Testis (tissue), 2 donors: ENCODE measurements at regions not wholly inside any gene's neighbourhood (a gene's known extent, or its start where the extent isn't known, plus 50 kb on each side); places are given as distances from the start of the nearest gene placed in this dataset.

Source experiments
- DNase-seq: peaks from one replicate; pipeline ENCODE4 v3.0.0-alpha.2; 2019
- H3K27ac ChIP-seq, 2 donors: fragments of 200-600 bp; sonication (generic); one replicate each; pipeline ENCODE4 v1.5.1; 2019
- H3K27me3 ChIP-seq: fragments of 200-600 bp; sonication (generic); one replicate; pipeline ENCODE4 v1.5.1; 2019
- H3K36me3 ChIP-seq: fragments of 200-600 bp; sonication (generic); one replicate; pipeline ENCODE4 v1.5.1; 2017; ENCODE audit warnings: low read depth; ENCODE audit errors: missing control alignments
- H3K4me1 ChIP-seq: fragments of 200-600 bp; sonication (generic); one replicate; pipeline ENCODE4 v1.5.1; 2019
- H3K4me3 ChIP-seq, 2 donors: fragments of 200-600 bp; sonication (generic); one replicate each; pipeline ENCODE4 v1.5.1; 2017 to 2019
- H3K9me3 ChIP-seq: fragments of 200-600 bp; sonication (generic); one replicate; pipeline ENCODE4 v1.5.1; 2017
- POLR2A ChIP-seq: fragments of 450-650 bp; IDR thresholded peaks from one replicate; pipeline ENCODE4 v1.6.1; 2017; ENCODE audit warnings: antibody characterized with exemption, mild to moderate bottlenecking, moderate library complexity
- WGBS, 2 donors: methylation state at CpG; one replicate each; pipeline ENCODE4 v1.1.5; 2018; 5-methylcytosine and 5-hydroxymethylcytosine counted together
- intact Hi-C: fragments of 100-400 bp; cut with DNase I; formaldehyde crosslinking; loops from one replicate; pipeline ENCODE4 v1.15.1; 2023; ENCODE audit warnings: low total_unique reads
- TF ChIP-seq, protein P1 (sequence below), 3 experiments: fragments of 450-650 bp in 2 of 3; fragments of 200-600 bp in 1 of 3; sonication (generic) in 1 of 3; IDR thresholded peaks; one replicate each; pipeline ENCODE4 v1.5.1; 2016 to 2019; ENCODE audit warnings: antibody characterized with exemption in 3 of 3, mild to moderate bottlenecking in 2 of 3, moderate library complexity in 1 of 3

- WGBS, 2 donors, result 76 to 88% methylated on average over 4 of the region's 4 CpGs
Observed at GRCh38 chr12:115438314-115438713, 754.3 kb upstream of the TBX3 start.

DNA sequence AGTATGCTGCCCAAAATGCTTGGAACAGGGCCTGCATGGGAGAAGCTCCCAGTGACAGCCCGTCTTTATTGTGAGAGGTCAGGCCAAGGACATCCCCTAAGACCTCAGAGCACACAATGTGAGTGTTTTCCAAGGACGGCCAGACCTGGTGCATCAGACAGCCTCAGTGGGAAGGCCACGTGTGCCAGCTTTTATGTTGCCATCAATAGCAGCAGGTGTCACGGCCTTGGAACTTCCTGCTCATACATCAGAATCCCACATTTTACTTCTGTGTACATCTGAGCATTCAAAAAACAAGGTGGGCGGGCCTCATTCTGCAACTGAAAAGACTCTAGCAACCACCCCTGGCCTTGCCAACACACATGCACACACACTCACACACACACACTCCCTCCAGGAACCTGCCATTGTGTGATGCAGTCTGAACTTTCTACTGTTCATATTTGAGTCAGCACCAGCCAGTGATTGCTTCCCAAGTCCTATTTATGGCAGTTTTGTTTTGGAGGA, 753.1 kb upstream of the TBX3 start:
- WGBS, 2 donors, result 47 to 48% methylated on average over 3 to 5 of the region's 5 CpGs
- Histone ChIP-seq H3K27me3 (no peaks in the 10 kb centered on the region), H3K36me3 (no peaks in the 10 kb centered on the region), H3K4me1 (no peaks in the 10 kb centered on the region), H3K4me3 (no peak overlapping the region), H3K27ac (no peak overlapping the region), H3K9me3 (no peaks in the 10 kb centered on the region)
- DNase-seq, result no peak
- intact Hi-C loops, result no loop called here
- no peak for TF ChIP-seq POLR2A
- TF ChIP-seq, protein P1, sequence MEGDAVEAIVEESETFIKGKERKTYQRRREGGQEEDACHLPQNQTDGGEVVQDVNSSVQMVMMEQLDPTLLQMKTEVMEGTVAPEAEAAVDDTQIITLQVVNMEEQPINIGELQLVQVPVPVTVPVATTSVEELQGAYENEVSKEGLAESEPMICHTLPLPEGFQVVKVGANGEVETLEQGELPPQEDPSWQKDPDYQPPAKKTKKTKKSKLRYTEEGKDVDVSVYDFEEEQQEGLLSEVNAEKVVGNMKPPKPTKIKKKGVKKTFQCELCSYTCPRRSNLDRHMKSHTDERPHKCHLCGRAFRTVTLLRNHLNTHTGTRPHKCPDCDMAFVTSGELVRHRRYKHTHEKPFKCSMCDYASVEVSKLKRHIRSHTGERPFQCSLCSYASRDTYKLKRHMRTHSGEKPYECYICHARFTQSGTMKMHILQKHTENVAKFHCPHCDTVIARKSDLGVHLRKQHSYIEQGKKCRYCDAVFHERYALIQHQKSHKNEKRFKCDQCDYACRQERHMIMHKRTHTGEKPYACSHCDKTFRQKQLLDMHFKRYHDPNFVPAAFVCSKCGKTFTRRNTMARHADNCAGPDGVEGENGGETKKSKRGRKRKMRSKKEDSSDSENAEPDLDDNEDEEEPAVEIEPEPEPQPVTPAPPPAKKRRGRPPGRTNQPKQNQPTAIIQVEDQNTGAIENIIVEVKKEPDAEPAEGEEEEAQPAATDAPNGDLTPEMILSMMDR (IDR thresholded peaks at IDR 0.05), result no peak

More at GRCh38 chr12:115438314-115438713, 754.3 kb upstream of the TBX3 start:
- H3K4me3 ChIP-seq, result no peak overlapping the region
- no peaks in the 10 kb centered on the region for H3K36me3 ChIP-seq
- H3K27me3 ChIP-seq, result no peaks in the 10 kb centered on the region
- no peaks in the 10 kb centered on the region for H3K4me1 ChIP-seq
- no peak for TF ChIP-seq POLR2A
- TF ChIP-seq, protein P1 (IDR thresholded peaks at IDR 0.05), result no peak
- no peak for DNase-seq
- no peaks in the 10 kb centered on the region for H3K9me3 ChIP-seq
- intact Hi-C loops, result no loop called here
- H3K27ac ChIP-seq, result no peak overlapping the region

- H3K36me3 ChIP-seq, result no peaks in the 10 kb centered on the region
- WGBS, 2 donors, result 63 to 82% methylated on average over 9 of the region's 9 CpGs
- H3K4me3 ChIP-seq, result no peak overlapping the region
- no peak for DNase-seq
- no peak overlapping the region for H3K27ac ChIP-seq
- no peaks in the 10 kb centered on the region for H3K4me1 ChIP-seq
- H3K27me3 ChIP-seq, result no peaks in the 10 kb centered on the region
- intact Hi-C loops, result no loop called here
- no peak for TF ChIP-seq POLR2A
- TF ChIP-seq, protein P1 (IDR thresholded peaks at IDR 0.05), result no peak
- H3K9me3 ChIP-seq, result no peaks in the 10 kb centered on the region
Observed at GRCh38 chr12:115433014-115433634, 749.1 kb upstream of the TBX3 start.

DNA sequence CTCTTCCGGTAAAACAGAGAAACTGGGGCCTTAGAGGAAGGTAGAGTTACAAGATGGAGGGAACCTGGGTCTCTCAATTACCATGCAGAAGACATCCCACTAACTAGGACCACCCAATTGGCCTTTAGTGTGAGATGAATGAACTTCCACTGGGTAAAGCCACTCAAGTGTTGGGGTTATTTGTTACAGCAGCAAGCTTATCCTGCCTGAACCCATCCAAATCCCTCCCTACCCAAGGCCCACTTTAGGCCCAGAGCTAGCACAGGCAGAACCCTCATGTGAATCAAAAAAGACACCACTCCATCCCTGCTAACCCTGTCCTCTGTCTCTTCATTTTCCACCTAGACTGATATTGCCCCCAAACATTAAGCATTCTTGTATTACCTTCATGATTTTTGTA, 746.7 kb upstream of the TBX3 start:
- WGBS, 2 donors, result 91 to 100% methylated on average over 1 of the region's 1 CpG
- intact Hi-C loops, result no loop called here
- Histone ChIP-seq H3K4me3 (no peak overlapping the region), H3K27ac (no peak overlapping the region), H3K27me3 (no peaks in the 10 kb centered on the region), H3K9me3 (no peaks in the 10 kb centered on the region), H3K4me1 (no peaks in the 10 kb centered on the region), H3K36me3 (no peaks in the 10 kb centered on the region)
- DNase-seq, result no peak
- TF ChIP-seq POLR2A, result no peak
- TF ChIP-seq, protein P1 (IDR thresholded peaks at IDR 0.05), result no peak

GRCh38 chr12:115426732-115427131, 742.8 kb upstream of the TBX3 start:
- no peak overlapping the region for H3K4me3 ChIP-seq
- no peaks in the 10 kb centered on the region for H3K4me1 ChIP-seq
- no peak overlapping the region for H3K27ac ChIP-seq
- TF ChIP-seq, protein P1 (IDR thresholded peaks at IDR 0.05), result no peak
- no peak for TF ChIP-seq POLR2A
- H3K27me3 ChIP-seq, result no peaks in the 10 kb centered on the region
- H3K36me3 ChIP-seq, result no peaks in the 10 kb centered on the region
- no peak for DNase-seq
- intact Hi-C loops, result no loop called here
- H3K9me3 ChIP-seq, result no peaks in the 10 kb centered on the region
